ENCODE measurements at regions not wholly inside any gene's neighbourhood (a gene's known extent, or its start where the extent isn't known, plus 50 kb on each side); places are given as distances from the start of the nearest gene placed in this dataset.
A peak's percentile ranks its signal among the peaks of the same experiment; 100 is the strongest.

DNA sequence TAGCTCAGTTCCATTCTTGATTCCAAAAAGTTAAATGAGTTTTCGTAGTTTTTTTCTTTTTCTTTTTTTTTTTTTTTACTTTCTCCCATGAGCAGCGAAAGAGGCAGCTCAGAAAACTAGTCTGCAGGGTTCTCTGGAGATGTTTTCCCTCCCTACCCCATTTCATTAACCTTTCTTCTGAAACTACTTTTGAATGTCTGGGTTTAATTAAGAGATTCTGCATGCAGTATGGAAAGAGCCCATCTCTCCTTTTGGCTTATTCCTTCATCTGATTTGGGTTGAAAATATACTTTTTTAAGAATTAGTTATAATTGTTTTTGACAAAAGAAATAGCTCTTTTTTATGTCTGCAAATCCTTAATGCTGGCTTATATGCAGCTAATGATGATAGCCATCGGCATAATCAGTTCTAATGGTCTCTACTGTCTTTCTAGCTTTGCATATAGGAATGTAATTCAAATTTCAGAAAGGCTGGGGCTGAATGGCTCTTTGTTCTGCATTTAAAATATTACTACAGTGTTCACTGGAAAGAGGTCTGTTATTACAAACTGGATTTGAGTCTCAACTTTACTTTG is 265.3 kb downstream of the FAT3 start (continued):
- no peak for TF ChIP-seq RARA (CRISPR knock-in tag; IDR thresholded peaks at IDR 0.05)

DNA sequence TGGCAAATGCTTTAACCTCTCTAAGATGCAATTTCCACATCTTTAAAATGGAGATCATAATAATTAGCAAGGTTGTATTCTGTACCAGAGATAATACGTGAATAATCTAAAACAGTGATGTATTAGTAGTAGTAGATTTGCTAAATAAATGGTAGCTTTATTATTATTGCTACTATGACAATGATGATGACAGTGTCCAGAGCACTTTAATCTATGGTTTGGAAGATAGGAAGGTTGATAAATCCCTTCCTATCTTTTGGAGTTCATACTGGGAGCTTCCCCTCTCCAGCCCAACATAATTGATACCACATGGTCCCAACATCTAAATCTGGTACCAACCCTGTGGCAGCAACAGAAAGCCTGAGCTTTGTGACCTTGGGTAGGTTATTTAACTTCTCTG is 267.8 kb downstream of the FAT3 start:
- BruUV-seq (replicated peaks) = no TSS peak
- Histone ChIP-seq H3K4me2 (ENCODE audit: low read depth, low read length) (no peak overlapping the region), H2AFZ (ENCODE audit: low read length) (no peak overlapping the region), H3K9ac (ENCODE audit: insufficient read depth, low read depth, low read length) (no peak overlapping the region), H3K4me3 (replicated peaks in 1 of 3; ENCODE audit: insufficient read depth in 1 of 3, low read depth in 2 of 3, low read length in 3 of 3) (no peak overlapping the region), H3K27ac (ENCODE audit: extremely low read length, insufficient read depth, low read length) (no peak overlapping the region), H3K4me1 (ENCODE audit: insufficient read depth, low read length) (peaks cover 40% of the 10 kb centered on the region), H4K20me1 (ENCODE audit: insufficient read depth, low read length) (no peaks in the 10 kb centered on the region), H3K9me3 (ENCODE audit: low read length) (no peaks in the 10 kb centered on the region), H3K36me3 (replicated peaks in 1 of 2; ENCODE audit: control insufficient read depth in 1 of 2, insufficient read depth in 2 of 2, low read length in 2 of 2) (no peaks in the 10 kb centered on the region), H3K27me3 (ENCODE audit: control insufficient read depth in 1 of 2, insufficient read depth in 2 of 2, low read length in 2 of 2) (no peaks in the 10 kb centered on the region), H3K79me2 (ENCODE audit: insufficient read depth, low read length) (no peaks in the 10 kb centered on the region)
- TF ChIP-seq ZNF563 (CRISPR knock-in tag; IDR thresholded peaks at IDR 0.05) = no peak
- no peak for TF ChIP-seq ZNF441 (CRISPR knock-in tag; IDR thresholded peaks at IDR 0.05; ENCODE audit: borderline replicate concordance)
- no peak for TF ChIP-seq ZNF251 (CRISPR knock-in tag; IDR thresholded peaks at IDR 0.05)
- intact Hi-C loops (cut with micrococcal nuclease; ENCODE audit: unreplicated experiment) = no loop called here
- in situ Hi-C loops (cut with HindIII; ENCODE audit: extremely low pct_ligation_motif_present, low pct_unique_long_range_greater_than_20kb) = no loop called here
- ChIA-PET POLR2A (no interaction called here), CTCF (ENCODE audit: low intra/inter-chr PET ratio, low total read pairs) (no interaction called here)
- no peak for DNase-seq (ENCODE audit: low spot score)
- 35% methylated on average over 1 of the region's 1 CpG for WGBS (ENCODE audit: low lambda C conversion rate)
- ATAC-seq = no peak
- FAIRE-seq = no peak

DNA sequence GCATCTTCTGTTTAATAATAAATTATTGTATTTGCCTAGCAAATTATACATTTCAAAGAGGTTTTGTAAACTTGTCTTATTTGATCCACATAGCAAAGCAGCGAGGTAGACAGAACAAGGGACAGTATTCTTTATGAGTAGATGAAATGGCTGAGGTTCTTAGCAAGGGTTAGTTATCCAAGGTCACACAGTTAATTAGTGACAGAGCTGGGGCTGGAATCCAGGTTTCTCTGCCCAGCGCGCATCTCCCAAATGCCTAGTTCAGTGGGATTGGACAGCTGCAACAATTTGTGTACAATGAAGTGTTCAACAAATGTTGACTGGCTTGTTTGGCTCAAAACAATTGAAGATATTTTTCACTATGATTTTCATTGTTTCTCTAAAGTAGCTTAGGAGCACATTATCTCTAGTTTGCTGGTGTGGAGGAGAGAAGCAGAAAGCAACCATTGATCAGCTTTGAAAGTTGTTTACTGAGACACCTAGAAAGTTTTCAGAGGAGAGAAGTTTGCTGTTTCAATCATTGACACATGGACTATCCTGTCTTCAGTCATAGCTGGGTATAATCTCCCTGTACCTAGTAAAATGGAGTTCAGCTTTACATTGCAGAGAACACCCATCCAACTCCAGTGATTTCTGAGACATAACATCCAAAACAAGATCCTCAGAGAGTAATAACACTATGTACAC is 270.6 kb downstream of the FAT3 start:
- H3K4me3 ChIP-seq (replicated peaks in 1 of 3; ENCODE audit: insufficient read depth in 1 of 3, low read depth in 2 of 3, low read length in 3 of 3) = peak overlapping the region in 1 of 3 experiments; percentile 13; a peak in 2 of 6 replicates
- no peaks in the 10 kb centered on the region for H3K27me3 ChIP-seq (ENCODE audit: control insufficient read depth in 1 of 2, insufficient read depth in 2 of 2, low read length in 2 of 2)
- no peak overlapping the region for H2AFZ ChIP-seq (ENCODE audit: low read length)
- CTCF ChIA-PET (ENCODE audit: low intra/inter-chr PET ratio, low total read pairs) = no interaction called here
- no peak overlapping the region for H3K9ac ChIP-seq (ENCODE audit: insufficient read depth, low read depth, low read length)
- POLR2A ChIA-PET = interaction anchor here (1.1 kb wide), 1 partner anchor 16 kb away, joined by 4 read pairs; no protein-coding TSS in a partner anchor
- ATAC-seq = peak; percentile 100
- peak; percentile 72 for FAIRE-seq
- in situ Hi-C loops (cut with HindIII; ENCODE audit: extremely low pct_ligation_motif_present, low pct_unique_long_range_greater_than_20kb) = no loop called here
- WGBS (ENCODE audit: low lambda C conversion rate) = 0% methylated on average over 3 of the region's 3 CpGs
- H3K36me3 ChIP-seq (replicated peaks in 1 of 2; ENCODE audit: control insufficient read depth in 1 of 2, insufficient read depth in 2 of 2, low read length in 2 of 2) = no peaks in the 10 kb centered on the region
- peak overlapping the region; percentile 63 for H3K4me2 ChIP-seq (ENCODE audit: low read depth, low read length)
- H3K4me1 ChIP-seq (ENCODE audit: insufficient read depth, low read length) = peaks cover 40% of the 10 kb centered on the region
- no peaks in the 10 kb centered on the region for H3K79me2 ChIP-seq (ENCODE audit: insufficient read depth, low read length)
- BruUV-seq (replicated peaks) = no TSS peak
- no peaks in the 10 kb centered on the region for H4K20me1 ChIP-seq (ENCODE audit: insufficient read depth, low read length)
- intact Hi-C loops (cut with micrococcal nuclease; ENCODE audit: unreplicated experiment) = no loop called here
- H3K9me3 ChIP-seq (ENCODE audit: low read length) = no peaks in the 10 kb centered on the region
- peak overlapping the region; percentile 45 for H3K27ac ChIP-seq (ENCODE audit: extremely low read length, insufficient read depth, low read length)
- DNase-seq (ENCODE audit: low spot score) = peak; percentile 87
- TF ChIP-seq HMG20B (CRISPR knock-in tag; conservative IDR thresholded peaks at IDR 0.05) = no peak
- no peak for TF ChIP-seq SOX6 (IDR thresholded peaks at IDR 0.05)
- peak; percentile 93 for TF ChIP-seq SOX6 (CRISPR knock-in tag; IDR thresholded peaks at IDR 0.05)
- no peak for TF ChIP-seq MXD4 (CRISPR knock-in tag; IDR thresholded peaks at IDR 0.05)
- TF ChIP-seq ZNF660 (CRISPR knock-in tag; IDR thresholded peaks at IDR 0.05; ENCODE audit: borderline replicate concordance, low read depth) = no peak
- TF ChIP-seq, protein P1, sequence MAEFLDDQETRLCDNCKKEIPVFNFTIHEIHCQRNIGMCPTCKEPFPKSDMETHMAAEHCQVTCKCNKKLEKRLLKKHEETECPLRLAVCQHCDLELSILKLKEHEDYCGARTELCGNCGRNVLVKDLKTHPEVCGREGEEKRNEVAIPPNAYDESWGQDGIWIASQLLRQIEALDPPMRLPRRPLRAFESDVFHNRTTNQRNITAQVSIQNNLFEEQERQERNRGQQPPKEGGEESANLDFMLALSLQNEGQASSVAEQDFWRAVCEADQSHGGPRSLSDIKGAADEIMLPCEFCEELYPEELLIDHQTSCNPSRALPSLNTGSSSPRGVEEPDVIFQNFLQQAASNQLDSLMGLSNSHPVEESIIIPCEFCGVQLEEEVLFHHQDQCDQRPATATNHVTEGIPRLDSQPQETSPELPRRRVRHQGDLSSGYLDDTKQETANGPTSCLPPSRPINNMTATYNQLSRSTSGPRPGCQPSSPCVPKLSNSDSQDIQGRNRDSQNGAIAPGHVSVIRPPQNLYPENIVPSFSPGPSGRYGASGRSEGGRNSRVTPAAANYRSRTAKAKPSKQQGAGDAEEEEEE (CRISPR knock-in tag; IDR thresholded peaks at IDR 0.05; ENCODE audit: borderline replicate concordance) = no peak
- TF ChIP-seq, protein P2, sequence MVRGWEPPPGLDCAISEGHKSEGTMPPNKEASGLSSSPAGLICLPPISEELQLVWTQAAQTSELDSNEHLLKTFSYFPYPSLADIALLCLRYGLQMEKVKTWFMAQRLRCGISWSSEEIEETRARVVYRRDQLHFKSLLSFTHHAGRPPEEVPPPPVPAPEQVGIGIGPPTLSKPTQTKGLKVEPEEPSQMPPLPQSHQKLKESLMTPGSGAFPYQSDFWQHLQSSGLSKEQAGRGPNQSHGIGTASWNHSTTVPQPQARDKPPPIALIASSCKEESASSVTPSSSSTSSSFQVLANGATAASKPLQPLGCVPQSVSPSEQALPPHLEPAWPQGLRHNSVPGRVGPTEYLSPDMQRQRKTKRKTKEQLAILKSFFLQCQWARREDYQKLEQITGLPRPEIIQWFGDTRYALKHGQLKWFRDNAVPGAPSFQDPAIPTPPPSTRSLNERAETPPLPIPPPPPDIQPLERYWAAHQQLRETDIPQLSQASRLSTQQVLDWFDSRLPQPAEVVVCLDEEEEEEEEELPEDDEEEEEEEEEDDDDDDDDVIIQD (CRISPR knock-in tag; IDR thresholded peaks at IDR 0.05; ENCODE audit: low read depth) = peak; percentile 31; the same call in 1 of the 2 replicates
